Ovary (tissue), 7 donors: ENCODE measurements at regions not wholly inside any gene's neighbourhood (a gene's known extent, or its start where the extent isn't known, plus 50 kb on each side); places are given as distances from the start of the nearest gene placed in this dataset.

Source experiments
- DNase-seq, 5 donors: peaks; one replicate each; pipeline ENCODE4 v3.0.0-alpha.2; 2019 to 2020
- H3K27ac ChIP-seq, 2 donors: fragments of 200-600 bp; one replicate each; pipeline versions ENCODE4 v1.5.1 to v1.8.0; 2019 to 2022
- H3K27me3 ChIP-seq: fragments of 200-600 bp; one replicate; pipeline ENCODE4 v1.8.0; 2022
- H3K36me3 ChIP-seq: fragments of 200-600 bp; sonication (generic); one replicate; pipeline ENCODE4 v1.5.1; 2019
- H3K4me1 ChIP-seq: one replicate; pipeline ENCODE4 v1.8.1; 2013; ENCODE audit warnings: mild to moderate bottlenecking, moderate library complexity; ENCODE audit not compliant: insufficient read depth
- H3K4me3 ChIP-seq: fragments of 200-600 bp; sonication (generic); one replicate; pipeline ENCODE4 v1.5.1; 2017
- H3K9me3 ChIP-seq, 2 donors: fragments of 200-600 bp in 1 of 2; sonication (generic) in 1 of 2; one replicate each; pipeline versions ENCODE4 v1.5.1 to v1.8.1; 2013 to 2019; ENCODE audit warnings: mild to moderate bottlenecking in 1 of 2, moderate library complexity in 1 of 2
- CTCF ChIP-seq, 3 donors: fragments of 450-650 bp in 2 of 3; fragments of 200-600 bp in 1 of 3; IDR thresholded peaks; one replicate each; pipeline versions ENCODE4 v1.5.1 to v1.8.0; 2016 to 2022; ENCODE audit warnings: antibody characterized with exemption in 3 of 3, mild to moderate bottlenecking in 1 of 3
- EP300 ChIP-seq: sonication (generic); formaldehyde crosslinking; IDR thresholded peaks from one replicate; pipeline ENCODE4 v1.6.1; 2017; ENCODE audit warnings: antibody characterized with exemption
- POLR2A ChIP-seq: fragments of 450-650 bp; IDR thresholded peaks from one replicate; pipeline ENCODE4 v1.6.1; 2017; ENCODE audit warnings: antibody characterized with exemption, mild to moderate bottlenecking, moderate library complexity
- WGBS, 3 donors: extraction: QIAGEN DNeasy Blood & Tissue Kit in 1 of 3; methylation state at CpG; one replicate each; pipeline versions ENCODE4 v1.1.5 to v1.1.7; 2013 to 2017; 5-methylcytosine and 5-hydroxymethylcytosine counted together
- intact Hi-C, 4 donors: fragments of 100-400 bp; cut with DNase I; formaldehyde crosslinking; loops; one replicate each; pipeline versions ENCODE4 v1.11.0 to v1.15.1; 2022 to 2023
- donor health status: DM: no; HTN: no; CAD: no; lungs with moderate emphysema.
- donor health status: DM: no; HTN: no; CAD: no.
- donor health status: Bipolar disorder and iron deficiency.
- donor health status: DM: no; HTN: no; CAD: no.
- donor health status: DM: yes; HTN: yes; CAD: no.

- TF ChIP-seq EP300, result no peak
- no peak for TF ChIP-seq CTCF (IDR thresholded peaks at IDR 0.05)
- no peak for TF ChIP-seq POLR2A
- Histone ChIP-seq H3K27ac (no peak overlapping the region), H3K4me3 (no peak overlapping the region), H3K4me1 (no peaks in the 10 kb centered on the region), H3K27me3 (no peaks in the 10 kb centered on the region), H3K9me3 (no peaks in the 10 kb centered on the region), H3K36me3 (no peaks in the 10 kb centered on the region)
- DNase-seq, result no peak
- intact Hi-C loops, result no loop called here
- 88 to 96% (median 89%) methylated on average over 4 of the region's 4 CpGs for WGBS, 3 donors
These were observed 102.9 kb upstream of the PCDH10 start for GRCh38 chr4:133046156-133046555.

- no peaks in the 10 kb centered on the region for H3K9me3 ChIP-seq
- H3K27me3 ChIP-seq, result no peaks in the 10 kb centered on the region
- no peak for DNase-seq
- intact Hi-C loops, result no loop called here
- H3K36me3 ChIP-seq, result no peaks in the 10 kb centered on the region
- no peak for TF ChIP-seq EP300
- TF ChIP-seq CTCF (IDR thresholded peaks at IDR 0.05), result no peak
- TF ChIP-seq POLR2A, result no peak
- no peak overlapping the region for H3K27ac ChIP-seq
- H3K4me3 ChIP-seq, result no peak overlapping the region
- WGBS, 3 donors, result 46 to 54% (median 48%) methylated on average over 2 of the region's 2 CpGs
- no peaks in the 10 kb centered on the region for H3K4me1 ChIP-seq
These were observed 90.4 kb upstream of the PCDH10 start for GRCh38 chr4:133058701-133059100.

- intact Hi-C loops, result no loop called here
- H3K36me3 ChIP-seq, result no peaks in the 10 kb centered on the region
- no peak for DNase-seq
- no peak for TF ChIP-seq CTCF (IDR thresholded peaks at IDR 0.05)
- no peak overlapping the region for H3K27ac ChIP-seq
- no peaks in the 10 kb centered on the region for H3K4me1 ChIP-seq
- WGBS, 3 donors, result 58 to 70% (median 66%) methylated on average over 7 of the region's 7 CpGs
- no peak overlapping the region for H3K4me3 ChIP-seq
- H3K27me3 ChIP-seq, result no peaks in the 10 kb centered on the region
- no peaks in the 10 kb centered on the region for H3K9me3 ChIP-seq
These were observed 90.0 kb upstream of the PCDH10 start for GRCh38 chr4:133059117-133059516.

- H3K27me3 ChIP-seq, result no peaks in the 10 kb centered on the region
- H3K27ac ChIP-seq, result no peak overlapping the region
- no peaks in the 10 kb centered on the region for H3K9me3 ChIP-seq
- intact Hi-C loops, result no loop called here
- DNase-seq, result no peak
- TF ChIP-seq CTCF (IDR thresholded peaks at IDR 0.05) (no peak), POLR2A (no peak), EP300 (no peak)
- no peaks in the 10 kb centered on the region for H3K36me3 ChIP-seq
- H3K4me1 ChIP-seq, result no peaks in the 10 kb centered on the region
- WGBS, 3 donors, result 81 to 87% (median 85%) methylated on average over 1 of the region's 1 CpG
- no peak overlapping the region for H3K4me3 ChIP-seq
These were observed 86.2 kb upstream of the PCDH10 start for GRCh38 chr4:133062851-133063250.

- 64 to 85% (median 65%) methylated on average over 2 of the region's 2 CpGs for WGBS, 3 donors
- H3K4me3 ChIP-seq, result no peak overlapping the region
- intact Hi-C loops, result no loop called here
- no peak for DNase-seq
- H3K36me3 ChIP-seq, result no peaks in the 10 kb centered on the region
- no peaks in the 10 kb centered on the region for H3K27me3 ChIP-seq
- no peak for TF ChIP-seq POLR2A
- no peak for TF ChIP-seq CTCF (IDR thresholded peaks at IDR 0.05)
- TF ChIP-seq EP300, result no peak
- H3K9me3 ChIP-seq, result no peaks in the 10 kb centered on the region
- no peaks in the 10 kb centered on the region for H3K4me1 ChIP-seq
- no peak overlapping the region for H3K27ac ChIP-seq
These were observed 81.0 kb upstream of the PCDH10 start for GRCh38 chr4:133068083-133068482.
